ENCODE measurements at regions not wholly inside any gene's neighbourhood (a gene's known extent, or its start where the extent isn't known, plus 50 kb on each side); places are given as distances from the start of the nearest gene placed in this dataset.

DNA sequence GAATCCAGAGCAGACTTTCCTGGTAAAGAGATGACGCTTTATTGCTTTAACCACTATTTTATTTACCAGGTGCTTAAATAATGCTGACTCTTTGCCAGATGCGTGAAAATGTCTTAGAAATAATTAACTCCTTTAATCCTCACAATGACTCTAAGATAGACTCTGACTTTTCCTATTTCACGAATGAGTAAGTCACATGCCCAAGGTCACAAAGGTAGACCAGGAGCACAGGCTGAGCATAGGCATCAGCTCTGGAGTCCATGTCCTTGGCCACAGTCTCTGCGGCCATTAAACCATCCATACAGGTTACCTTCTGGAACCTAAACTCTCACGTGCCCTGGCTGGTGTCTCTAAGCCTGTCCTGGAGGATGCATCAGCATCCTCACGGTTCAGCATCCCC lies 87.3 kb downstream of the ERCC5 start:
- no peak for DNase-seq

DNA sequence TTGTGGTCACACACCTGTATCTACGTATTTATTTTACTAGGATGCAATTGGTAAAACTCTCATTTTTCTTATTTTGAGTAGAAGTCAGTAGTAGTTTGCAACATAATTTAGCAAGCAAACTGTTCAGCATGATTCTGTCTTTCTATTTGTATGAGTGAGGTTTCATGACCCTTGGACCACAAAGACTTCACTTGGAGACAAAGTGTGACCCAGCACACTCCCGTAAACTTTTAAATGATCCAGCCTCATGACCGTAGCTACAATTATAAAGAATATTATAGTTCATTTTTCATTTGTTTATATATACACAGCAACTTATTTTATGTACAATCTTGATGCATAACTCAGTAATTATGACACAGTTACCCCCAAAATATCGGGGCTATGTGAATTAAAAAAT lies 86.5 kb downstream of the ERCC5 start:
- no peak for DNase-seq

DNA sequence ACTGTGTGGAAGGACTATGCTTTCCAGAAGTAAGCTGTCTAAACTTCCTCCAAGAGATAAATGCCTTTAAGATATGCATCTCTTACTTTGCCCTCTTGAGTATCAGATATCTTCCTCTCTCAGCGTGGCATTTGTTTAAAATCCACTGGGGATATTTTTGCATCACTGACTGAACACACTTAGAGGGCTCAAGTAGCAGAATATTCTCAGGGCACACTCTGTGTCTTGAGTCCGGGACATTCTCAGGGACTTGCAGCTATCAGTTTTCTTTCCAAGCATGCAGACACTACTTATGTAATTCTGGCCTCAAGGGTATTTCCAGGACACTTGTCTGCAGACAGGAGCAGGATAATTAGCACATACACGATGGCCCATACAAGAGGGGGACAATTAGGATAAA lies 84.7 kb downstream of the ERCC5 start:
- DNase-seq: no peak

DNA sequence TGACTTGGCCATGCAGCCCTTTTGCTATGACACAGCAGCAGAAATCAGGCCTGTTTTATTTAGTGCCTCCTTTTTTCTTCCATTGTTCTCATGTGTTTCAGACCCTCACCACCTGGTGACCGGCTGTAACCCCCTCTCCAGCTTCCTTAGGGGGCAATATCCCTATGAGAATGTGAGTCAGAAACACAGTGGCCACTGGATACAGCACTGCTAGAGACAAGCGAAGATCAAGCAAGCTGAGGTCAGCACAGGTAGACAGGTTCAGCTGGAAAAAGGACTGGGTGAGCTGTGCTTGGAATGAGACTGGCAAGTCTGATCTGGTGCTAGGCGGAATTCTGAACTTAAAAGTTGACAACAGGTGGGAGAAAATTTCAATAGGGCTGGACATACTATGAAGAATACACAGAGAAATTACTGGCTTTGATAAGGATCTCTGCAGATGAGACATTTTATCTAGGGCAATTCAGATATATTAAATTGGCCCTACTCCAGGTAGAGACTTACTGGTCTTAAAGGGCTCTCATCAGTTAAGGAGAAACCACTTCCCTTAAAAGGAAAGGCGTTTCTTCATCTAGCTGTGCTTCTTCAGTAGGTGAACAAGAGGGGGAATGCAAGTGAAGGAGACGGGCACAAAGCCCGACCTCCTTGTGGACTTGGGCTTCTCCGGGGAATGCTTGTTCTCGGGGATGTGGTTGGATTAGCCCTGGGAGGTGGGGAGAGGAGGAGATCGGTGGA lies 83.3 kb downstream of the ERCC5 start:
- DNase-seq: no peak

All from fibroblast of skin of right quadriceps (primary cell).